Astrocyte of the spinal cord (primary cell): ENCODE measurements at regions not wholly inside any gene's neighbourhood (a gene's known extent, or its start where the extent isn't known, plus 50 kb on each side); places are given as distances from the start of the nearest gene placed in this dataset.
A peak's percentile ranks its signal among the peaks of the same experiment; 100 is the strongest.

Experiments used
- DNase-seq: peaks from one replicate; pipeline ENCODE4 v3.0.0; 2011; ENCODE audit warnings: low read depth, low spot score
- H3K4me3 ChIP-seq: 2 replicates; pipeline ENCODE4 v1.5.1; 2011; ENCODE audit warnings: low read depth, mild to moderate bottlenecking, low read length, moderate library complexity
- CTCF ChIP-seq: IDR thresholded peaks from 2 replicates; pipeline ENCODE4 v1.5.1; 2012; ENCODE audit warnings: low read depth, mild to moderate bottlenecking, low read length, inconsistent platforms
- in situ Hi-C: cut with HindIII; loops from 2 replicates; pipeline ENCODE4 v1.10.0; 2017; ENCODE audit warnings: low sequenced_read_pairs

DNA sequence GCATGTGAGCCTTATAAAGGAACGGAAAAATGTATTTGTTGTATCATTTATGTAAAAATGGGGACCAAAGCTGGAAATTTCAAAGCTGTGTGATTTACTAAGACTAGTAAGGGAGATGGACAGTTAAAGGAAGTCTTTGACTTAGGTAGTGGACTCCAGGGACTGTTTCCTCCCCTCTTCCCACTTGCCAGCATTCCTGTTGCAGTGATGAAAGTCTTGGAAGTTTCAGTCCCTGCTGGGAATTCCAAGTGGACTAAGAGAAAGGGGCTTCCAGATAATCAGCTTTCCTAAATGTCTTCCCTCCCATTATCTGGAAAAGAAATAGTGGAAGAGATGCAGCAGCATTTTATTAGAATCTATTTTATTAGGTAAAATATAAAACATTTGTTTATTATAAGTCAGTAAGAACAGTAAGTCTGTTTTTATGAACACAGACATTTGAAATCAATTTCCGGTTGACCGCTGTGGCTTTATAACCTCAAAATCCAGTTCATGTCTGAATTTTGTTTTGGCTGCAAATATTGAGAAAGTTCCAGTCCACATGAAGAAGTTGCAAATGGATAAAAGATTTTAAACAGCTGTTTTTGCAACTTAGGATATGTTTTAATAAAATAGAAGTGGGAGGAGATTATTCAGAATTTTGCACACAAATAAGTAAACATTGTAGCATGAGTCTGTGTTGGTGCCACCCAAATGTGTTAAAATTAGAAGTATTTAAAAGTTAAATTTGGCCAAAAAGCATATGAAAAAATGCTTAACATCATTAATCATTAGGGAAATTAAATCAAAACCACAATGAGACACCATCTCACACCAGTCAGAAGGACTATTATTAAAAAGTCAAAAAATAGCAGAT lies 141.8 kb downstream of the IL20RB start:
- H3K4me3 ChIP-seq, result no peak overlapping the region
- in situ Hi-C loops, result no loop called here
- DNase-seq, result no peak
- no peak for TF ChIP-seq CTCF

DNA sequence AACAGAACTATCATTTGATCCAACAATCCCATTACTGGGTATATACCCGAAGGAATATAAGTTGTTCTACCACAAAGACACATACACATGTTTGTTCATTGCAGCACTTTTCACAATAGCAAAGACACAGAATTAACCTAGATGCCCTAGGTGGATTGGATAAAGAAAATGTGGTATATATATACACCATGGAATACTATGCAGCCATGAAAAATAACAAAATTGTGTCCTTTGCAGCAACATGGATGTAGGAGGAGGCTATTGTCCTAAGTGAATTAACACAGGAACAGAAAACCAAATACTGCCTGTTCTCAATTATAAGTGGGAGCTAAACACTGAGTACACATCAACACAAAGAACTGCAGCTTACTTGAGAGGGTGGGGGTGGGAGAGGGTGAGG lies 142.5 kb downstream of the IL20RB start:
- DNase-seq, result no peak
- TF ChIP-seq CTCF, result no peak
- in situ Hi-C loops, result no loop called here
- no peak overlapping the region for H3K4me3 ChIP-seq

DNA sequence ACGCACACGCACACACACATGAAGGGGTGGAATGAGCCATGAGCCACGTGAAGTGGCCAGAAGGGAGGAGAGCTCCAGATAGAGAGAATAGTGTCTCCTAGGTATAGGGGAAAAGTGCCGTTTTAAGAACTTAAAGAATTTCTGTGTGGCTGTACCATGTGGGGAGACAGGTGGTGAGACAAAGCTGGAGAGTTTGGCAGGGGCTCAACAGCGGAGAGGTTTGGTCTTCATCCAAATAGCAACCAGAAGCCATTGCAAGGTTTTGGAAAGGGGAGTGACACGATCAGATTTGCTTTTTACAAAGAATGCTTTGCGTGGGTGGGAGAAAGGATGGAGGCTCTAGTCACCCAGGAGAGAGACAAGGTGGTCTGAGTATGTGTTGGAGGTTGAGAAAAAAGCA lies 146.0 kb downstream of the IL20RB start:
- in situ Hi-C loops, result no loop called here
- no peak overlapping the region for H3K4me3 ChIP-seq
- DNase-seq, result no peak
- no peak for TF ChIP-seq CTCF

GRCh38 chr3:137105277-137105977 lies 147.6 kb downstream of the IL20RB start:
- TF ChIP-seq CTCF, result peak; percentile 53
- DNase-seq, result peak; percentile 78

GRCh38 chr3:137106612-137107240 lies 148.9 kb downstream of the IL20RB start:
- in situ Hi-C loops, result no loop called here
- DNase-seq, result no peak
- no peak overlapping the region for H3K4me3 ChIP-seq
- no peak for TF ChIP-seq CTCF

More at GRCh38 chr3:137105277-137105977, 147.6 kb downstream of the IL20RB start:
- in situ Hi-C loops, result no loop called here
- no peak overlapping the region for H3K4me3 ChIP-seq

DNA sequence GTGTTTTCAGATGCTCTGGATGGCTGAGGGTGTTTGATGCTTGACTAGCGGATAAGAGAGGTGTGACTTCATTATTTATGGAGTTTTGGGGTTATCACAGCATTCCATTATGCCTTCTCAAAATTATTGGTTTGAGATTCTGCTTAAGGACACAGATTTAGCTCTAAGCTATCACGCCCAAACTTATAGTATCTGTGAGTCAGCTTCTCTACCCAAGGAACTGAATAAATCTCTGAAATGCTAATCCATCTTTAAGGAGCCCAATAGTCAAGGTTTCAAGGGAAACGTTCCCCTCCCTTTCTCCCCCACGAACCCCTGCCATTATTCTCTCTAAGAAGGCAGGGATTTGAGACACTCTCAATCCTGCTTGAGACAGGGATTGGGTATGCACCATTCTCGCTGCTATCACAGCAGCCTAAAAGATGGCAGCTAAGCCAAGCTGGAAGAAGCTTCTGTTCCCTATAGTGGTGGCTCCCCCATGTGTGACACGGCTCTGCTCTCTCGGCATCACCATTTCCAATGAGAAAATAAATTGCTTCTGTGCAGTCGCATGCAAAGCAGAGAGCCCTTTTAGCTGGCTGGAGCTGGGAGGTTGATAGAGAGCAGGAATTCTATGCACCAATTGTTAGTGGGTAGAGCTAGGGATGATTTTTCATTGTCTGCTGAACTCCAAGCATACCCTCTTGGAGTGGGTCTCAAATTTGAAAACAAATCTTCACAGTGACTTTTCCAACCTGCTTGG lies 151.1 kb downstream of the IL20RB start:
- no peak for DNase-seq
- in situ Hi-C loops, result no loop called here
- TF ChIP-seq CTCF, result no peak
- H3K4me3 ChIP-seq, result no peak overlapping the region
